GM18868 (cell line): ENCODE measurements at regions not wholly inside any gene's neighbourhood (a gene's known extent, or its start where the extent isn't known, plus 50 kb on each side); places are given as distances from the start of the nearest gene placed in this dataset.
"Not testable (repeated sequence)": the region's sequence is repeated elsewhere in the genome, so short reads cannot be mapped to it uniquely, and the experiment has no call there.

Experiments
- ATAC-seq: cut with Tn5 transposase; IDR thresholded peaks from one replicate; pipeline ENCODE4 v1.9.1; 2021; ENCODE audit warnings: mild to moderate bottlenecking, moderate library complexity; ENCODE audit not compliant: unreplicated experiment

GRCh38 chr3:76311941-76312340 is 526.6 kb upstream of the ZNF717 start:
- ATAC-seq: no peak

GRCh38 chr3:76315906-76316305 is 530.6 kb upstream of the ZNF717 start:
- ATAC-seq: not testable (repeated sequence)

GRCh38 chr3:76321614-76322013 is 536.3 kb upstream of the ZNF717 start:
- ATAC-seq: no peak

- ATAC-seq: no peak
Observed at GRCh38 chr3:76324101-76324500, 538.8 kb upstream of the ZNF717 start.

- ATAC-seq: no peak
Observed at GRCh38 chr3:76345878-76346277, 560.5 kb upstream of the ZNF717 start.

- no peak for ATAC-seq
Observed at GRCh38 chr3:76346690-76347089, 561.3 kb upstream of the ZNF717 start.

GRCh38 chr3:76349715-76350480 is 564.5 kb upstream of the ZNF717 start:
- no peak for ATAC-seq

- ATAC-seq: no peak
Observed at GRCh38 chr3:76352051-76352450, 566.7 kb upstream of the ZNF717 start.

GRCh38 chr3:76352511-76353284 is 567.3 kb upstream of the ZNF717 start:
- no peak for ATAC-seq

GRCh38 chr3:76353683-76354082 is 568.3 kb upstream of the ZNF717 start:
- no peak for ATAC-seq

GRCh38 chr3:76361010-76361409 is 575.7 kb upstream of the ZNF717 start:
- no peak for ATAC-seq

- ATAC-seq: no peak
Observed at GRCh38 chr3:76362643-76363042, 577.3 kb upstream of the ZNF717 start.

- no peak for ATAC-seq
Observed at GRCh38 chr3:76365275-76365674, 579.9 kb upstream of the ZNF717 start.

- ATAC-seq: no peak
Observed at GRCh38 chr3:76367281-76367680, 581.9 kb upstream of the ZNF717 start.

GRCh38 chr3:76369170-76369569 is 583.8 kb upstream of the ZNF717 start:
- ATAC-seq: no peak

- no peak for ATAC-seq
Observed at GRCh38 chr3:76370749-76371520, 585.6 kb upstream of the ZNF717 start.

GRCh38 chr3:76372497-76372896 is 587.1 kb upstream of the ZNF717 start:
- no peak for ATAC-seq

- no peak for ATAC-seq
Observed at GRCh38 chr3:76377074-76377473, 591.7 kb upstream of the ZNF717 start.

- no peak for ATAC-seq
Observed at GRCh38 chr3:76378789-76379188, 593.4 kb upstream of the ZNF717 start.

- no peak for ATAC-seq
Observed at GRCh38 chr3:76383781-76384180, 598.4 kb upstream of the ZNF717 start.

- no peak for ATAC-seq
Observed at GRCh38 chr3:76387000-76387399, 601.7 kb upstream of the ZNF717 start.

- no peak for ATAC-seq
Observed at GRCh38 chr3:76400141-76400540, 614.8 kb upstream of the ZNF717 start.
